Endodermal cell (in vitro differentiated cells): ENCODE measurements at regions not wholly inside any gene's neighbourhood (a gene's known extent, or its start where the extent isn't known, plus 50 kb on each side); places are given as distances from the start of the nearest gene placed in this dataset.

Experiments used
- DNase-seq: peaks from one replicate; pipeline ENCODE4 v3.0.0-alpha.2; 2017
- H3K27ac ChIP-seq: 2 replicates; pipeline ENCODE4 v1.5.1; 2013; ENCODE audit warnings: mild to moderate bottlenecking, low read depth, low read length, moderate library complexity
- H3K27me3 ChIP-seq: 2 replicates; pipeline ENCODE4 v1.6.1; 2013; ENCODE audit warnings: mild to moderate bottlenecking, low read length, moderate library complexity; ENCODE audit not compliant: insufficient read depth, control insufficient read depth, poor library complexity, severe bottlenecking
- H3K36me3 ChIP-seq: 2 replicates; pipeline ENCODE4 v1.7.0; 2013; ENCODE audit warnings: mild to moderate bottlenecking, low read length, moderate library complexity; ENCODE audit not compliant: control insufficient read depth, insufficient read depth
- H3K4me1 ChIP-seq: one replicate; pipeline ENCODE4 v1.7.0; 2013; ENCODE audit warnings: low read length; ENCODE audit not compliant: control insufficient read depth, insufficient read depth
- H3K4me3 ChIP-seq: 2 replicates; pipeline ENCODE4 v1.5.1; 2013; ENCODE audit warnings: mild to moderate bottlenecking, low read length, moderate library complexity
- H3K9ac ChIP-seq: 2 replicates; pipeline ENCODE4 v1.6.1; 2013; ENCODE audit warnings: mild to moderate bottlenecking, low read length, moderate library complexity; ENCODE audit not compliant: poor library complexity, severe bottlenecking; ENCODE audit errors: extremely low read depth
- H3K9me3 ChIP-seq: 2 replicates; pipeline ENCODE4 v1.6.1; 2013; ENCODE audit warnings: mild to moderate bottlenecking, low read length, moderate library complexity; ENCODE audit not compliant: control insufficient read depth
- H3K27ac Mint-ChIP-seq: 2 replicates; pipeline ENCODE4 v1.8.0; 2020; ENCODE audit warnings: mixed read lengths
- H3K27me3 Mint-ChIP-seq: 2 replicates; pipeline ENCODE4 v1.8.0; 2021; ENCODE audit warnings: mild to moderate bottlenecking, mixed read lengths; ENCODE audit not compliant: insufficient read depth
- H3K36me3 Mint-ChIP-seq: 2 replicates; pipeline ENCODE4 v1.8.0; 2020; ENCODE audit warnings: low read depth, mixed read lengths
- H3K4me1 Mint-ChIP-seq: 2 replicates; pipeline ENCODE4 v1.8.0; 2020; ENCODE audit warnings: mixed read lengths
- H3K4me3 Mint-ChIP-seq: 2 replicates; pipeline ENCODE4 v1.8.0; 2020; ENCODE audit warnings: mild to moderate bottlenecking, moderate library complexity, mixed read lengths
- H3K9me3 Mint-ChIP-seq: 2 replicates; pipeline ENCODE4 v1.8.0; 2020; ENCODE audit warnings: mild to moderate bottlenecking, mixed read lengths
- WGBS, 2 experiments: methylation state at CpG; one replicate each; pipeline versions ENCODE4 v1.1.5 to v1.1.7; 2013; ENCODE audit warnings: missing lambda C conversion rate in 2 of 2, mixed read lengths in 1 of 2; ENCODE audit not compliant: insufficient coverage in 1 of 2, insufficient read length in 1 of 2; 5-methylcytosine and 5-hydroxymethylcytosine counted together
- TF ChIP-seq, protein P1 (sequence below): fragments of 200-600 bp; sonication (generic); conservative IDR thresholded peaks from 2 replicates; pipeline ENCODE4 v1.5.0; 2021; ENCODE audit warnings: antibody characterized with exemption, mild to moderate bottlenecking

GRCh38 chr5:61275841-61276240, 56.2 kb upstream of the ZSWIM6 start:
- DNase-seq = no peak
- H3K9me3 ChIP-seq = no peaks in the 10 kb centered on the region
- H3K4me3 ChIP-seq = no peak overlapping the region
- H3K9me3 Mint-ChIP-seq = no peaks in the 10 kb centered on the region
- WGBS, 2 experiments = 87 to 93% methylated on average over 7 to 8 of the region's 8 CpGs
- TF ChIP-seq, protein P1, sequence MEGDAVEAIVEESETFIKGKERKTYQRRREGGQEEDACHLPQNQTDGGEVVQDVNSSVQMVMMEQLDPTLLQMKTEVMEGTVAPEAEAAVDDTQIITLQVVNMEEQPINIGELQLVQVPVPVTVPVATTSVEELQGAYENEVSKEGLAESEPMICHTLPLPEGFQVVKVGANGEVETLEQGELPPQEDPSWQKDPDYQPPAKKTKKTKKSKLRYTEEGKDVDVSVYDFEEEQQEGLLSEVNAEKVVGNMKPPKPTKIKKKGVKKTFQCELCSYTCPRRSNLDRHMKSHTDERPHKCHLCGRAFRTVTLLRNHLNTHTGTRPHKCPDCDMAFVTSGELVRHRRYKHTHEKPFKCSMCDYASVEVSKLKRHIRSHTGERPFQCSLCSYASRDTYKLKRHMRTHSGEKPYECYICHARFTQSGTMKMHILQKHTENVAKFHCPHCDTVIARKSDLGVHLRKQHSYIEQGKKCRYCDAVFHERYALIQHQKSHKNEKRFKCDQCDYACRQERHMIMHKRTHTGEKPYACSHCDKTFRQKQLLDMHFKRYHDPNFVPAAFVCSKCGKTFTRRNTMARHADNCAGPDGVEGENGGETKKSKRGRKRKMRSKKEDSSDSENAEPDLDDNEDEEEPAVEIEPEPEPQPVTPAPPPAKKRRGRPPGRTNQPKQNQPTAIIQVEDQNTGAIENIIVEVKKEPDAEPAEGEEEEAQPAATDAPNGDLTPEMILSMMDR = no peak
- H3K27ac ChIP-seq = no peak overlapping the region
- H3K4me1 ChIP-seq = peaks cover 3% of the 10 kb centered on the region
- H3K9ac ChIP-seq = no peak overlapping the region
- no peak overlapping the region for H3K27ac Mint-ChIP-seq
- H3K36me3 Mint-ChIP-seq = no peaks in the 10 kb centered on the region
- no peak overlapping the region for H3K4me3 Mint-ChIP-seq
- H3K4me1 Mint-ChIP-seq = peaks cover 14% of the 10 kb centered on the region
- H3K27me3 ChIP-seq = peaks cover 24% of the 10 kb centered on the region
- H3K36me3 ChIP-seq = no peaks in the 10 kb centered on the region
- H3K27me3 Mint-ChIP-seq = peaks cover 17% of the 10 kb centered on the region

DNA sequence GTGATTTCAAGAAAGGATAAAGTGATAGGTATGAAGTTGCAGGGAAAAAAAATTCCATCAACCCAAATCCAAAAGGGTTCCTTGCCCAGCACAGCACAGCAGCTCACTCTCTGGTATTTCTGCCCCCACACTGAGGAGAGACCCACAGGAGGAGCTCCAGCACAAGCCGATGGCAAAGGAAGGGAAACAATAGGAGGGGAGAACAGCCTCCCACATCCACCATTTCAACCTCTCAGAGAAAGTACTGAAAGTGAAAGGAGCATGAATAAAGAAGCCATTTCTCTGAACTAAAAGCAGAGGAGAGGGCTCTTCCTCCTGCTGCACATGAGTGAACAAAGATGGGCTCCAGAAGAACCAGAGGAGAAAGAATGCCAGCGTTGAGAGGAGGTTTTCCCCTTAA, 54.9 kb upstream of the ZSWIM6 start:
- Histone ChIP-seq H3K27ac (no peak overlapping the region), H3K4me1 (peaks cover 3% of the 10 kb centered on the region), H3K27me3 (peaks cover 24% of the 10 kb centered on the region), H3K9ac (no peak overlapping the region), H3K9me3 (no peaks in the 10 kb centered on the region), H3K36me3 (no peaks in the 10 kb centered on the region), H3K4me3 (no peak overlapping the region)
- TF ChIP-seq, protein P1 = peak; percentile 54
- H3K27me3 Mint-ChIP-seq = peaks cover 17% of the 10 kb centered on the region
- 43 to 48% methylated on average over 1 of the region's 2 CpGs for WGBS, 2 experiments
- no peak overlapping the region for H3K4me3 Mint-ChIP-seq
- DNase-seq = peak; percentile 66
- H3K9me3 Mint-ChIP-seq = no peaks in the 10 kb centered on the region
- no peak overlapping the region for H3K27ac Mint-ChIP-seq
- peaks cover 14% of the 10 kb centered on the region for H3K4me1 Mint-ChIP-seq
- H3K36me3 Mint-ChIP-seq = no peaks in the 10 kb centered on the region

- Histone ChIP-seq H3K27ac (no peak overlapping the region), H3K27me3 (peaks cover 24% of the 10 kb centered on the region), H3K4me3 (no peak overlapping the region), H3K9me3 (no peaks in the 10 kb centered on the region), H3K36me3 (no peaks in the 10 kb centered on the region), H3K9ac (no peak overlapping the region), H3K4me1 (peaks cover 3% of the 10 kb centered on the region)
- no peaks in the 10 kb centered on the region for H3K36me3 Mint-ChIP-seq
- H3K4me1 Mint-ChIP-seq = peaks cover 14% of the 10 kb centered on the region
- H3K27ac Mint-ChIP-seq = no peak overlapping the region
- DNase-seq = no peak
- H3K27me3 Mint-ChIP-seq = peaks cover 17% of the 10 kb centered on the region
- H3K9me3 Mint-ChIP-seq = no peaks in the 10 kb centered on the region
- 89 to 93% methylated on average over 8 of the region's 8 CpGs for WGBS, 2 experiments
- H3K4me3 Mint-ChIP-seq = no peak overlapping the region
- TF ChIP-seq, protein P1 = no peak
Observed at GRCh38 chr5:61277781-61278180, 54.3 kb upstream of the ZSWIM6 start.
